Fibroblast of gingiva (primary cell): ENCODE measurements at regions not wholly inside any gene's neighbourhood (a gene's known extent, or its start where the extent isn't known, plus 50 kb on each side); places are given as distances from the start of the nearest gene placed in this dataset.
"Not testable (repeated sequence)": the region's sequence is repeated elsewhere in the genome, so short reads cannot be mapped to it uniquely, and the experiment has no call there.

Source experiments
- DNase-seq: peaks from one replicate; pipeline ENCODE4 v3.0.0-alpha.2; 2011; ENCODE audit warnings: low read depth

- DNase-seq: no peak
Observed at GRCh38 chr12:90690120-90690519, 264.9 kb downstream of the CCER1 start.

DNA sequence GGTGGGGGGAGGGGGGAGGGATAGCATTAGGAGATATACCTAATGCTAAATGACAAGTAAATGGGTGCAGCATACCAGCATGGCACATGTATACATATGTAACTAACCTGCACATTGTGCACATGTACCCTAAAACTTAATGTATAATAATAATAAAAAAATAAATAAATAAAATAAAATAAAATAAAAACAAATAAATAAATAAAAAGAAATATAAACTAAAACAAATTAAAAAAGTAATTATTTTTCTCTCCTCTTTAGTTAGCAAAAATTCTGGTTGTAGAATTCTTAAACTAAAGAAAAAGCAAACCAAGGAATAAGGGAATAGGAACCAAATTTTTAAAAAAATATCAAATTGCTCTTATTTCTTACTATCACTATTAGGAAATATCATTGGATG, 267.3 kb downstream of the CCER1 start:
- DNase-seq: not testable (repeated sequence)

- no peak for DNase-seq
Observed at GRCh38 chr12:90683871-90684270, 271.1 kb downstream of the CCER1 start.

- peak; percentile 40 for DNase-seq
Observed at GRCh38 chr12:90682398-90682797, 272.6 kb downstream of the CCER1 start.

DNA sequence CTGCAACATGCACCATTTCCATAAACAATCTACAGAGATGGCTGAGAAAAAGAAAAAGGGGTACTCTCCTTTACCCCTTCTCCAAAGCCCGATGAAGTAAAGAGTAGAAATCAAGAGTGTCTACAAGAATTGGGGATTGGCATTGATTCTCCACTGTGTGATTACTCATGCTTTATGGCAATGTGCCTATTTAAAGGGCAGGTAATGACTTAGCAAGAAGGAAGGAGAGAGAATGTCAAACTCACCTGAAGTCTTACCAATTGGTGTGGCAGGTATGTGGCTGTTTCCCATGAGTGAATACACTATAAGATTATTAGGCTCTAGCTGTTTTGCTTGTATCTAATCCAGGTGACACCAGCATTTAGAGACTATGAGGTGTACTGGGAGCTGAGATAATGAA, 275.3 kb downstream of the CCER1 start:
- no peak for DNase-seq

- no peak for DNase-seq
Observed at GRCh38 chr12:90677552-90677951, 277.4 kb downstream of the CCER1 start.

DNA sequence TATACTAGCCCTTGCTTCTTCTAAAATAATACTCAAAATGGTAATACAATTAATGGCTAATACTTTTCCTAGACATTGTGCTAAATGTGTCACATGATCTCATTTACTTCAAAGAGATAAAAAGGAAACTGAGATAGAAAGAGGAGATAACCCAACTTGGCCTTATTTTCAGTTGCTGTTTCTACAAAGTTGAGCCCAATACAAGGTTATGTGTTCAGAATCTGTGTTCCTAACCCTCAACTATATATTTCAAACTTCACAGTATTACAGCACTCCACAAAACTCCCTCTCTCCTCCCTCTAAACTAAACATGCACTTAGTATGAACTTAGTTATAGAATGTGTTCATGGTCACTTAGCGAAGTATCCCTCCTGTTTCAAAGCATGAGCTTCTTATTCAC, 277.9 kb downstream of the CCER1 start:
- no peak for DNase-seq

- no peak for DNase-seq
Observed at GRCh38 chr12:90675106-90675505, 279.9 kb downstream of the CCER1 start.

DNA sequence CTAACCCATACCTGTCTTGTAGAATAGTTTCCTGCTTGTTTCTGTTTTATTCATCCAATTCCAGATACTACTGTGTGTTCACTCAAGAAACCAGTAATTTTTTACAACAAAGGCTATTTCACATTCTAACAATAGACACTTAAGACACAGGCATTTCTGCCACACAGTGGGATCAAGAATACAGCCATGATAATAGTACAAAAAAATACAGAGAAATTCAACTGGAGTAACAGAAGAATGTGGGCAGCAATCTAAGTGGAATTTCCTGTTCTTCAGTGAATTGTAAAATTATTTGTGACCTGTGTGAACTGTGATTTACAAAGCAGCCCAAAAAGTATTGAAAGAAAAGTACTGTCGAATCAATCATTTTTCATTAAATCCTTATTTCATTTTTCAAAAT, 282.9 kb downstream of the CCER1 start:
- no peak for DNase-seq

DNA sequence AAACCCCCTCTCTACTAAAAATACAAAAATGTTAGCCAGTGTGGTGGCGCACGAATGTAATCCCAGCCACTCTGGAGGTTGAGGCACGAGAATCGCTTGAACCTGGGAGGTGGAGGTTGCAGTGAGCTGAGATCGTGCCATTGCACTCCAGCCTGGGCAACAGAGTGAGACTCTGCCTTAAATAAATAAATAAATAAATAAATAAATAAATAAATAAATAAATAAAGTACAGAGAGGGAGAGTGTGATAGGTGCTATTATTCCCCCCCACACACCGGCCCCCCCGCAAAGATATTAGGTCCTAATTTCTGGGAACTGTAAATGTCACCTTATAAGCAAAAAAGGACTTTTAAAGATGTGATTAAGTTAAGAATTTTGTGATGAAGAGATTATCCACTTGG, 291.0 kb downstream of the CCER1 start:
- DNase-seq: not testable (repeated sequence)

DNA sequence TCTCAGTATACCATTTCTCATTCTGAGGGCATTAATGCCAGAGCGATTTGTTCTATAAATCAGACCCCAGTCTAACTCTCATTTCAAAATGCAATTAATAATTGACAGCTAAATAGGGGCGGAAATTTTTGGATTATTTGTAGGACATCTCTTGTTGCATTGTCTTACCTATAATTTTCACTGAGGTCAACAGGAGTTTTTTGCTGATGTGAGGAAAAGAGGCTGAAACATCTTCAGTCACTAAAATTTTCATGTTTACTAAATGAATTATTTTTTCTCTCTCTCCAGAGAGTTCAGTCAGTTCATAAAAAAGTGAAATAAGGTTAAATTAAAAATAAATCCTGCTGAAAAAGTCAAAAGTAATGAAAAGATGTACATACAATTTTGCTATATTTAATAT, 295.9 kb downstream of the CCER1 start:
- DNase-seq: no peak

DNA sequence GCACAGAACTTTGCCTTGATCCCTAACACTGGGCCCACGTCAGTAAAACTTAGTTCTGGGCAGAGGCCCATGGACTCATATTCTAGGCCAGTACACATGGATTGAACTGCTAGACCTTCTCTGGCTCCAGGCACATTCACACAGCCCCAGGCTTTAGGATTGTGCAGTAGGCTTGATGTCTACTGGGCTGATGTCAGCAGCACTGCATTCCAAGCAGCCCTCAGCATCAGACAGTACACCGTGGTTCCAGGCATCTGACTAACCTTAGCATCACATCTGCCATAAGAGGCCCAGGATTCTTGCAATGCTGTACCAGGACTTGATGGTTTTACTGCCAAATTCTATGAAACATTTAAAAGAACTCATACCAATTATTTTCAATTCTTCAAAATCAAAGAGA, 301.9 kb downstream of the CCER1 start:
- peak; percentile 27 for DNase-seq

DNA sequence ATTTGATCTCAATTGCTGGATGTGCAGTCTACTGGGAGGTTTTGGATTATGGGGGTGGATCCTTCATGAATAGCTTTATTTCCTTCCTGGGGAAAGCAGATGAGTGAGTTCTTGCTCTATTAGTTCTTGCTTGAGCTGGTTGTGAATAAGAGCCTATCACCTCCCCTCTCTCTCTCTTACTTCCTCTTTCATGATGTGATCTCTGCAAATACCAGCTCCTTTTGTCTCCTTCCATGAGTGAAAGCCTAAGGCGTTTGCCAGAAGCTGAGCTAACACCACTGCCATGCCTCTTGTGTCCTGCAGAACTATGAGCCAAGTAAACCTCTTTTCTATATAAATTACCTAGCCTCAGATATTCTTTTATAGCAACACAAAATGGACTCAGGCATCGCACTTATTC, 302.7 kb downstream of the CCER1 start:
- DNase-seq: no peak

DNA sequence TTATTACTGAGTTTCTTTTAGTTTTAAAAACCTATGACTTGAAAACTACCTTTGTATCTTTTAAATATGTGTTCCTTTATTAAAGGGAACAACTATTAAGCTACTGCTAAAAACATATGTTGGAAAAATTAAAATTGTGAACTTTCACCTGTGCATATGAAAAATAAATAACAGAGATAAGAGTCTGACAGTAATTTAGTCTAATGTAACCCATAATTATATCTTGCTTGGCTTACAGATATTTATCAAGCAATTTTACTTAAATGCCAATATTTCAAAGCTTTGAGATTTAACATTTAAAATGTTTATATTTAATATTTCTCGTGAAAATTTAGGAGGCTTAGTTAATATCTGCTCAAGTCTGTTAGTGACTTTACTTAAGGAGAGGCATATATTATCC, 309.8 kb downstream of the CCER1 start:
- no peak for DNase-seq

DNA sequence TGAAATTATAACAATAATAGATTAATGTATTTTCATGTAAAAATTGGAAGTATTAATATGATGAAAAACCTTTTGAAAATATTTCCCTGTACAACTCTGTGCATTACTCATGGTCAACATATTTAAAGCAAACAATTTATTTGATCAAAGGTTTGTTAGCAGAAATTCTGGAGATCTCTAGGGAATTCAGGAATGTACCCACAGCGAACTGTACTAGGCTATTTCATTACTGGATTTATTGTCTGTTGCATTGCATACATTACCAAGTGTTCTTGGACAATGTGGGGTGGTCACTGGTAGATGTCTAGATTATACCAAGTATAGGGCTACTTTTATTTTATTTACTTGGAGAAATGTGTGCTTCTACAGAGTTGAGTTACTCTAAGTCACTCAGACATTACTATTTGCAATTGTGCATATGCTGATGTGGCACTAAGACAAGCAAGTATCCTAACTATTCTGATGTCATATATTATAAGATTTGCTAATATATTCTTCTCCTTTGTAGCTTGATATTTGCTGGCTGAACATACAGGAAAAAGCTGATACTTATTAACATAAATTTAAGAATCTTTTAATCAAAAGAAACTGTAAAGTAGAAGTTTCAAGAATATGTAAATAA, 323.3 kb downstream of the CCER1 start:
- peak; percentile 24 for DNase-seq

GRCh38 chr12:90630006-90630405, 325.0 kb downstream of the CCER1 start:
- no peak for DNase-seq

- no peak for DNase-seq
Observed at GRCh38 chr12:90628213-90628612, 326.8 kb downstream of the CCER1 start.

DNA sequence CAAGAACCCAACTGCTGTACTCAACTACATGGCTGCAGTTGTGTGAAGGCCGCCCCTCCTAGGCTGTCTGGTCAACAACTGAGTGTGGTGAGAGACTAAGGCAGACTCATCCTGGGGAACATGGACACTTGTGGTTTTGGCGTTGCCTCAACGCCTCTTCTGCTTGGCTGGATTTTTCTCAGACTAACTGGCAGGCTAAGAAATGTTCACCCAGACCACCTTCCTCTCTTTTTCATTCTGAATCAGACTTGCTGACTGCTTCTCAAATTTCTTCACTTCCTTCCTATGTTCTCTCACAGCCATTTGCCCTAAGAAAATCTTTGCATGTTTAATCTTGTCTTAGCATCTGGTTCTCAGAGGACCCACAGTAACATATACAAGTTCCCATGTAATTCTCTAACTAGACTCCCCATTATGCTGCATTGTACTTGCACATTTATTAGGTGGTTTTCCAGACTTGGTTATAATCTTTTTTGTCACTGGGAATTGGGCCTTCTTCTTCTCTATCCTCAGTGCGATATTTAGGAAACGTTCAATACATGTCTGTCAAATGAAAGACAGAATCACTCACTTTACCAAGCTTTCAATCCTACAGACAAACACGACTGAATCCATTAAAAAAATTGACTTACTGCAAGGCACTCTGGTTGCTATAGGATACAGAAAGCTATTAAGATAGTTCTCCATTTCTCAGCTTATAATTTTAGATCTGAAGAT, 327.6 kb downstream of the CCER1 start:
- DNase-seq: no peak

- peak; percentile 54 for DNase-seq
Observed at GRCh38 chr12:90622431-90622830, 332.5 kb downstream of the CCER1 start.

- peak; percentile 39 for DNase-seq
Observed at GRCh38 chr12:90621927-90622326, 333.0 kb downstream of the CCER1 start.

- DNase-seq: no peak
Observed at GRCh38 chr12:90619943-90620342, 335.0 kb downstream of the CCER1 start.

- DNase-seq: peak; percentile 38
Observed at GRCh38 chr12:90618586-90618985, 336.4 kb downstream of the CCER1 start.

DNA sequence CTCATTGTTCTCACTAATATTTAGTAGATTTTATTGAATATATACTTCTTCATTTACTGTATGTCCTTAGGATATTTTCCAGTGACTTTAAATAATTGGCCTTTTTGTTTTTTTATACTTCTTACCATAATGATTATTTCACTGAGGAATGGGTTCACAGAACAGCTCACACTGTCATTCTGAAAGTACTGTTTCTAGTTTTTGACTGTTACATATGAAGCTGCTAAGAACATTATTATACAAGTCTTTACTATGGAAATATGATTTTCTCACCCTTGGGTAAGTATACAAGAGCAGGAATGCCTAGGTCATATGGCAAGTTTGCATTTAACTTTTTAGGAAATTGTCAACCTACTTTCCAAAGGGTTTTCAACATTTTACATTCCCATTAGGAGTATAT, 343.1 kb downstream of the CCER1 start:
- no peak for DNase-seq

DNA sequence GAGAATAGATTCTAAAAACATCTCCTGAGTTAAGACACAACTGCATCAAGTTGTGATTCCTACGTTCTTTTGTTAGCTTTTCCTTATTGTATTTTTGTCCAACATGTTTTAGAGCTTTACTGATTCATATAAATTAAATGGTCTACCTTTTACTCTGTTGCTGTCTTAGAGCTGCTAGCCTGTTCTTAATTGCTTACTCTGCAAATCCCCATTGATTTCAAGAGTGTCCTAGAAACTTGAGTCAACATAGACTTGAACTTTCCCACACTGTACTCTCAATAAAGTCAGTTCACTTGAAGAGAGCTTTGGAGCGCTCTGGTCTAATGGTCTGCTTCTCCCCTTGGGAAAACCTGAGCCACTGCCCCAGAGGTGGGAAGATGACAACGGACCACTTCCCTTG, 343.9 kb downstream of the CCER1 start:
- DNase-seq: no peak
